Rectal smooth muscle tissue (tissue), 1 donor: ENCODE measurements at regions not wholly inside any gene's neighbourhood (a gene's known extent, or its start where the extent isn't known, plus 50 kb on each side); places are given as distances from the start of the nearest gene placed in this dataset.

Experiments
- H3K27ac ChIP-seq: one replicate; pipeline ENCODE4 v1.7.0; 2013; ENCODE audit warnings: low read depth, low read length, inconsistent platforms
- H3K27me3 ChIP-seq: one replicate; pipeline ENCODE4 v1.7.0; 2013; ENCODE audit warnings: low read length; ENCODE audit not compliant: control insufficient read depth, insufficient read depth
- H3K36me3 ChIP-seq: one replicate; pipeline ENCODE4 v1.7.0; 2013; ENCODE audit warnings: low read length; ENCODE audit not compliant: control insufficient read depth, insufficient read depth
- H3K4me1 ChIP-seq: one replicate; pipeline ENCODE4 v1.7.0; 2013; ENCODE audit warnings: low read length; ENCODE audit not compliant: control insufficient read depth, insufficient read depth
- H3K4me3 ChIP-seq: one replicate; pipeline ENCODE4 v1.7.0; 2013; ENCODE audit warnings: low read length
- H3K9ac ChIP-seq: one replicate; pipeline ENCODE4 v1.7.0; 2013; ENCODE audit warnings: low read length

- Histone ChIP-seq H3K36me3 (no peaks in the 10 kb centered on the region), H3K4me3 (no peak overlapping the region), H3K4me1 (no peaks in the 10 kb centered on the region), H3K9ac (no peak overlapping the region), H3K27ac (no peak overlapping the region), H3K27me3 (no peaks in the 10 kb centered on the region)
Measured at GRCh38 chr16:9457215-9457614, 365.8 kb downstream of the HAPSTR1 start.

GRCh38 chr16:9458816-9459215 is 367.4 kb downstream of the HAPSTR1 start:
- no peaks in the 10 kb centered on the region for H3K36me3 ChIP-seq
- H3K4me1 ChIP-seq: no peaks in the 10 kb centered on the region

GRCh38 chr16:9462984-9463383 is 371.5 kb downstream of the HAPSTR1 start:
- H3K4me3 ChIP-seq: no peak overlapping the region
- H3K9ac ChIP-seq: no peak overlapping the region
- no peak overlapping the region for H3K27ac ChIP-seq
- H3K36me3 ChIP-seq: no peaks in the 10 kb centered on the region
- no peaks in the 10 kb centered on the region for H3K4me1 ChIP-seq
- H3K27me3 ChIP-seq: no peaks in the 10 kb centered on the region

More at GRCh38 chr16:9458816-9459215, 367.4 kb downstream of the HAPSTR1 start:
- H3K27ac ChIP-seq: no peak overlapping the region
- H3K4me3 ChIP-seq: no peak overlapping the region
- H3K9ac ChIP-seq: no peak overlapping the region
- H3K27me3 ChIP-seq: no peaks in the 10 kb centered on the region

DNA sequence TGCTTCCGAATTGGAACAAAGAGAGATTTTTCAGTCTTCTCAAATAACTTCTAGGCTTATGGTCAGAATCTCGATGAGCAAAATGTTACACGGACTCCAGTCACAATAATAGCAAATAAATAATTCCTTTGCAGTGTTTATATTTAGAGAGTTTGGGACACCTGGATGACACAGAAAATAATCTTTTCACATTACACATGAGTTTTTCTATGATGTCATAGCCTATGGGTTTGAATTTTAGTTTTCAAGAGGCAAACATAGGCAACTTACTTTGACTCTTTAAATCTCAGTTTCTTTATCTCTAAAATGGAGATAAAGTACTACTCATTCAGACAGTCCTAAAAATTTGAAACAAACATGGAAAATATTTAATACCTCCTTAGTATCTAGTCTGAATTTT is 372.0 kb downstream of the HAPSTR1 start:
- no peaks in the 10 kb centered on the region for H3K4me1 ChIP-seq
- H3K9ac ChIP-seq: no peak overlapping the region
- no peak overlapping the region for H3K4me3 ChIP-seq
- no peaks in the 10 kb centered on the region for H3K36me3 ChIP-seq
- H3K27me3 ChIP-seq: no peaks in the 10 kb centered on the region
- no peak overlapping the region for H3K27ac ChIP-seq

DNA sequence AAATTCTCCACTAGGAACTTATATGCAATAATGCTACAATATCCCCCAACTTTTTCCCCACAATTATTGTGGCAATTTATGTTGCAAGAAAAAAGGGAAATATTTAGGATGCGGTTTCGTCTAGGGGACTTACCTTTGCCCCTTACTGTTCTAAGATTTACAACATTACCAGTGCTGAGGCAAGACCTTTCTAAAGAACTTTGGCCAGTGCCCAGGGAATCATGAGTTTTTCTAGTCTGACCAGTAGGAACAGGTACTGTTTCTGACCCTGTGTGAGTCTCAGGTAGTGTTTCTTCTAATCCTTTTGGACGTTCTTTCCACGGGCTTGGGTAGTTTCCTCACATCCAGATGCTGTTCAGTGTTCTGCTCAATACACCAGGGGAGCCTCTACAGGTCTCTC is 373.7 kb downstream of the HAPSTR1 start:
- Histone ChIP-seq H3K27ac (no peak overlapping the region), H3K4me1 (no peaks in the 10 kb centered on the region), H3K36me3 (no peaks in the 10 kb centered on the region), H3K9ac (no peak overlapping the region), H3K27me3 (no peaks in the 10 kb centered on the region), H3K4me3 (no peak overlapping the region)

GRCh38 chr16:9469512-9469911 is 378.1 kb downstream of the HAPSTR1 start:
- Histone ChIP-seq H3K4me3 (no peak overlapping the region), H3K4me1 (no peaks in the 10 kb centered on the region), H3K27me3 (no peaks in the 10 kb centered on the region), H3K36me3 (no peaks in the 10 kb centered on the region), H3K27ac (no peak overlapping the region), H3K9ac (no peak overlapping the region)

DNA sequence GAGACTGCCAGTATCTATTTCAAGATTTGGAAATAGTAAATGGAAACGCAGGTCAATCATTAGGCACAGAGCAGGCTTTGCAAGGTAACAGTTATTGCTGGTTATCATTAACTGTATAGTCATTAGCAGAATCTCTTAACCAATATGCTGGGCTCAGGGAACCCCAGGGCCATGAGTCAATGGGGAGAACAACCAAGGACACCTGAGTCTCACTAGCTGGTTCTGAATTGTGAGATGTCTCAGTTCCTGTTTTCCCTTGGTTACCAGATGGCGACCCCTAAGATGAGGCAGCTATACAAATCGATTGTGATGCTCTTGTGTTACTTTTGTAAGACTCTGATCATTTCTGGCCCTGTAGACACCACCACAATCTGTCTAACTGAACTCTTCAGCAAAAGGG is 385.3 kb downstream of the HAPSTR1 start:
- Histone ChIP-seq H3K27ac (no peak overlapping the region), H3K4me1 (no peaks in the 10 kb centered on the region), H3K9ac (no peak overlapping the region), H3K4me3 (no peak overlapping the region), H3K27me3 (no peaks in the 10 kb centered on the region), H3K36me3 (no peaks in the 10 kb centered on the region)

DNA sequence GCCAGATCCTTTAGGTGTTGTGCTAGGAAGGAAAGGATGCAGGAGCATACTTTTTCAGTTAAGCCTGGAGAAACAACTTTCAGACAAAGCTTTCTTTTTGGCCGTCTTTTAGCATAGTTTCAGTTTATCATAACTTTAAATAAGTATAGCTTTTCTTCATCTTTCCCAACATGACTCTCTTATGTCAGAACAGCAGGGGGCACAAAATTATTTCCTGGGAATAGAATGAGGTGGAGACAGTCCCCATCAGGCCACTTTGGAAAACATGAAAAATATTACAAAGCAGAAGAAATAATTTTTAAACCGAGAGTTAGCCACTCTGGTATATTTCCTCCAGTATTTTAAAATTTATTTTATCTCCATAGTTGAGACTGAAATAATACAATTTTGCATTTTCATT is 387.6 kb downstream of the HAPSTR1 start:
- no peak overlapping the region for H3K9ac ChIP-seq
- no peak overlapping the region for H3K27ac ChIP-seq
- no peaks in the 10 kb centered on the region for H3K27me3 ChIP-seq
- H3K4me1 ChIP-seq: no peaks in the 10 kb centered on the region
- H3K36me3 ChIP-seq: no peaks in the 10 kb centered on the region
- no peak overlapping the region for H3K4me3 ChIP-seq

DNA sequence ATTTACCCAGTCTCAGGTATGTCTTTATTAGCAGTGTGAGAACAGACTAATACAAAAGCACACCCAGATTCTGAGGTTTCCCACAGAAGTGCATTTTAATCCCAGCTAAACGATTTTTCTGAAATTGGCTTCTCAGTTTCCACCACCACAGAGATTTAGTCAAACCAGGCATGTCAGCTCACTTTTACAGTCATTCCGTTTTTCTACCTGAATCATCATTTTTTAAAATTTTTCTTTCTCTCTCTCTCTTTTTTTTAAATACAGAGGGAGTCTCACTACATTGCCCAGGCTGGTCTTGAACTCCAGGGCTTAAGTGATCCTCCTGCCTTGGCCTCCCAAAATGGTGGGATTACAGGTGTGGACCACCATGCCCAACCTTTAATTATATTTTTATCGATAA is 389.1 kb downstream of the HAPSTR1 start:
- H3K27me3 ChIP-seq: no peaks in the 10 kb centered on the region
- H3K27ac ChIP-seq: no peak overlapping the region
- no peak overlapping the region for H3K4me3 ChIP-seq
- no peak overlapping the region for H3K9ac ChIP-seq
- no peaks in the 10 kb centered on the region for H3K36me3 ChIP-seq
- H3K4me1 ChIP-seq: no peaks in the 10 kb centered on the region

DNA sequence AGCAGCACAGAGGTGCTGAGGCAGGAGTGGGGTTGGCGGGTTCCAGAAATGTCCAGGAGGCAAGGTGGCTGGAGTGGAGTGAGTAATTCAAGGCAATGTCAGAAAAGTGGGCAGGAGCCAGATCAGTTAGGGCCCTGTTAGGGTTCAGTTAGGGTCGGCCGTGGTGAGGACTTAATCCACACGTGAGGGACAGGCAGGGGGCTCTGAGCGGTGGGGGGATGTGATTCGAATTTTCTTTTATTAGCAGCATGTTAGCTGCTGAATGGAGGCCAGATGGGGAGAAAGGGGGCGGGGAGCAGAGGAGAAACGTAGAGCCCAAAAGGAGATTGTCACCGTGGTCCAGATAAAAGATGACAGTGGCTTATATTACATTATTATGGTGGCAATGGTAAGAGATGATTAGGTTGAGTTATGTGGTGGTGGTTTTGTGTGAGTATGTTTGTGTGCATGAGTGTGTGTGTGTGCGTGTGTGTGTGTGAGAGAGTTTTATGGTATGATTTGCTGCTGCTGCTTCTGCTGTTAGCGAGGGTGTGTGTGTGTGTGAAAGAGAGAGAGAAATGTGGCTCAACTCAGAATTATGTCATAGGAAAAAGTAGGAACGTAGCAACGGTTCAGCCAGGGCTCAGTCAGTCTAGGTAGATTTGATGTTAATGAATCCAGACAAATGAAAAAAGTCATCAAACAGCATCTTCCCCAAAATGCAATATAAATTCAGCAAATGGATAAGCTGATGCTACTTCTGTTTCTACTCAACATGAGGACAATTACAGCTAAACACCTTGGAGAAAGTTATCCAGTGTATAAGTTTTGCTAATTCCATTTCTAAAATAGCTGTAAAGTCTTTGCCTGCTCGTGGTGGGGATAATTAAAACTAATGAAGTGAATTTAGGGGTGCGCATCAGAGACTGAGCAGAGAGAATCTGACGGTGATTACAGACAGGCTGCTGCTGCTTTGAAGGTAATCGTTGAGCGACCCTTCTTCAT is 390.6 kb downstream of the HAPSTR1 start:
- no peak overlapping the region for H3K4me3 ChIP-seq
- H3K4me1 ChIP-seq: no peaks in the 10 kb centered on the region
- H3K9ac ChIP-seq: no peak overlapping the region
- no peaks in the 10 kb centered on the region for H3K27me3 ChIP-seq
- H3K27ac ChIP-seq: no peak overlapping the region
- no peaks in the 10 kb centered on the region for H3K36me3 ChIP-seq

DNA sequence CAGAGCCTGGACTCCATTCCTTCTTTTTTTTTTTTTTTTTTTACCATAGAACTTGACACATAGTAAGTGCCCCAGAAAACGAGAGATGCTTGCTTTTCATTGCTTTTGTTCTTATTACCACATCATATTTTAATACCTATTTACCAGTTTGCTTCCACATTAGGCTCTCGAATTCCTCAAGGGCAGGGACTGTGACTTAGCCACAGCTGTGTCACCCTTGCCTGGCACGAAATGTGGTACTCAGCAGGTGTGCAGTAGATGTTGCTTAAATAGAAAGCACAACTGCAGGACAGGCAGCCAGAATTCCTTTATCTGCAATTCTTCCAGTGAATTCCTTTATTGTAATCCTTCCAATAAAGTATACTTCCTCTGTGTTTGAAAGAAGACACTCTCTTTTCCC is 393.0 kb downstream of the HAPSTR1 start:
- Histone ChIP-seq H3K27me3 (no peaks in the 10 kb centered on the region), H3K36me3 (no peaks in the 10 kb centered on the region), H3K9ac (no peak overlapping the region), H3K4me1 (peaks cover 4% of the 10 kb centered on the region), H3K27ac (peak overlapping the region; percentile 33), H3K4me3 (no peak overlapping the region)

- Histone ChIP-seq H3K27ac (peak overlapping the region; percentile 33), H3K4me1 (peaks cover 6% of the 10 kb centered on the region), H3K9ac (no peak overlapping the region), H3K36me3 (no peaks in the 10 kb centered on the region), H3K4me3 (no peak overlapping the region), H3K27me3 (no peaks in the 10 kb centered on the region)
Measured at GRCh38 chr16:9484881-9485280, 393.4 kb downstream of the HAPSTR1 start.
